ENCODE measurements at regions not wholly inside any gene's neighbourhood (a gene's known extent, or its start where the extent isn't known, plus 50 kb on each side); places are given as distances from the start of the nearest gene placed in this dataset.

DNA sequence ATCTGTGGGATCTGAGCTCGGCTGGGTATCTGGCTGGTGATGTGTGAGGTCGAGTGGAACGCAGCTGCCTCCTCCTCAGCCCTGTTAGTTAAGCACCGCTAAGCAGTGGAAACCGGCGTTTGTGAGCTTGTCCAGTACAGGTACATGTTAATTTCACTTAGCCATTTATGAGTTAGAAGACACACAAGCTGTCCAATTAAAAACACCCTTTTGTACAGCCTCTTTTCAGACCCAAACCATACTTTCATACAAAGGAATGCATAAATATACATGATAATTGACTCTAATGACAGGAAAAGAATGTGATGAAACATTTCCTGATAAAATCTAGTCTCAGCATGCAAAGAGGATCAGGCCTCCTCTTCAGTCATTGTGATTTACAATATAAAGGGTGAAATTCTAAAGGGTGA is 163.6 kb upstream of the FAT1 start:
- WGBS (ENCODE audit: insufficient coverage, low coverage, low lambda C conversion rate, missing lambda C conversion rate): 70% methylated on average over 5 of the region's 6 CpGs
- intact Hi-C loops (cut with DNase I): no loop called here
- DNase-seq: no peak
- ATAC-seq: no peak
- Histone ChIP-seq H3K36me3 (no peaks in the 10 kb centered on the region), H3K27me3 (no peaks in the 10 kb centered on the region), H3K4me1 (no peaks in the 10 kb centered on the region), H3K4me3 (no peak overlapping the region), H3K9me3 (no peaks in the 10 kb centered on the region), H3K27ac (no peak overlapping the region)
- no peak for TF ChIP-seq CTCF (IDR thresholded peaks at IDR 0.05)

DNA sequence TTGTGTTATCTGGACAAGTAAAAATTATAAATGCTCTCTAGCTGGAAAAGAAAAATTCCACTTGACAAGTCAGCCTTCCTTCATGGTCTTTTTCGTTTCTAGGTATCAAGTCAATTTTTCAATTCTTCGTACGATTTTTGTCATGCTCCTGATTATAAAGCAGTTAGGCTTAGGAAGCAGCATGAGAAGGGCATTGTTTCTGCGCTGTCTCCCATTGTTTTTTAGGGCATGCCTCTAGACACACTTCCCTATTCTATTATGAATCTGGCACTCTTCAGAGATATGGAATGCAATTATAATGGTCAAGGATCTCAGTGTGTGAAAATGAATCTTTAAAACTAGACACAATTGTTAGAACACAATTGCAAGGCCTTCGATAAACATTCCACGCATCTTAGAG is 164.1 kb upstream of the FAT1 start:
- 78% methylated on average over 6 of the region's 6 CpGs for WGBS (ENCODE audit: insufficient coverage, low coverage, low lambda C conversion rate, missing lambda C conversion rate)
- H3K4me1 ChIP-seq: no peaks in the 10 kb centered on the region

DNA sequence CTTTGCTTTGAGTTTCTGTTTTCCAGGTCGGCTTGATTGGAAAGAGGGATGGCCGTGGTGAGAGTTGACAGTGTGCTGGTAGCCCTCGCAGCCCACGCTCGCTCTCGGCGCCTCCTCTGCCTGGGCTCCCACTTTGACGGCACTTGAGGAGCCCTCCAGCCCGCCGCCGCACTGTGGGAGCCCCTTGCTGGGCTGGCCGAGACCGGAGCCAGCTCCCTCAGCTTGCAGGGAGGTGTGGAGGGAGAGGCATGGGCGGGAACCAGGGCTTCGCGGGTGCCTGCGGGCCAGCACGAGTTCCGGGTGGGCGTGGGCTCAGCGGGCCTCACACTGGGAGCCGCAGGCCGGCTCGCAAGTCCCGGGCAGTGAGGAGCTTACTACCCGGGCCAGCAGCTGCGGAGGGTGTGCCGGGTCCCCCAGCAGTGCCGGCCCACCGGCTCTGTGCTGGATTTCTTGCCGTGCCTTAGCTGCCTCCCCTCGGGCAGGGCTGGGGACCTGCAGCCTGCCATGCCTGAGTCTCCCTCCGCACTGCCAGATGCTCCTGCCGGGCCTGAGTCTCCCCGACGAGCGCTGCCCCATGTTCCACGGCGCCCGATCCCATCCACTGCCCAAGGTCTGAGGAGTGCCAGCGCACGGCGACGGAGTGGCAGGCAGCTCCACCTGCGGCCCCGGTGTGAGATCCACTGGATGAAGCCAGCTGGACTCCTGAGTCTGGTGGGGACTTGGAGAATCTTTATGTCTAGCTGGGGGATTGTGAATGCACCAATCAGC is 166.4 kb upstream of the FAT1 start:
- no peaks in the 10 kb centered on the region for H3K27me3 ChIP-seq
- no peak overlapping the region for H3K27ac ChIP-seq
- DNase-seq (no peak), ATAC-seq (no peak)
- intact Hi-C loops (cut with DNase I): loop anchor here in 1 of 2 donors (10.0 kb wide), 1 partner anchor 75 kb away; no protein-coding TSS in a partner anchor
- H3K9me3 ChIP-seq: no peaks in the 10 kb centered on the region
- H3K36me3 ChIP-seq: no peaks in the 10 kb centered on the region
- H3K4me1 ChIP-seq: no peaks in the 10 kb centered on the region
- no peak for TF ChIP-seq CTCF (IDR thresholded peaks at IDR 0.05)
- no peak for TF ChIP-seq POLR2A (IDR thresholded peaks at IDR 0.05)
- H3K4me3 ChIP-seq: no peak overlapping the region
- WGBS (ENCODE audit: insufficient coverage, low coverage, low lambda C conversion rate, missing lambda C conversion rate): 80% methylated on average over 2 of the region's 46 CpGs

More for the DNA sequence above, 164.1 kb upstream of the FAT1 start:
- no peaks in the 10 kb centered on the region for H3K27me3 ChIP-seq
- no peaks in the 10 kb centered on the region for H3K9me3 ChIP-seq
- ATAC-seq (no peak), DNase-seq (no peak)
- H3K36me3 ChIP-seq: no peaks in the 10 kb centered on the region
- intact Hi-C loops (cut with DNase I): no loop called here
- H3K4me3 ChIP-seq: no peak overlapping the region
- TF ChIP-seq CTCF (IDR thresholded peaks at IDR 0.05): no peak
- no peak for TF ChIP-seq POLR2A (IDR thresholded peaks at IDR 0.05)
- H3K27ac ChIP-seq: no peak overlapping the region

DNA sequence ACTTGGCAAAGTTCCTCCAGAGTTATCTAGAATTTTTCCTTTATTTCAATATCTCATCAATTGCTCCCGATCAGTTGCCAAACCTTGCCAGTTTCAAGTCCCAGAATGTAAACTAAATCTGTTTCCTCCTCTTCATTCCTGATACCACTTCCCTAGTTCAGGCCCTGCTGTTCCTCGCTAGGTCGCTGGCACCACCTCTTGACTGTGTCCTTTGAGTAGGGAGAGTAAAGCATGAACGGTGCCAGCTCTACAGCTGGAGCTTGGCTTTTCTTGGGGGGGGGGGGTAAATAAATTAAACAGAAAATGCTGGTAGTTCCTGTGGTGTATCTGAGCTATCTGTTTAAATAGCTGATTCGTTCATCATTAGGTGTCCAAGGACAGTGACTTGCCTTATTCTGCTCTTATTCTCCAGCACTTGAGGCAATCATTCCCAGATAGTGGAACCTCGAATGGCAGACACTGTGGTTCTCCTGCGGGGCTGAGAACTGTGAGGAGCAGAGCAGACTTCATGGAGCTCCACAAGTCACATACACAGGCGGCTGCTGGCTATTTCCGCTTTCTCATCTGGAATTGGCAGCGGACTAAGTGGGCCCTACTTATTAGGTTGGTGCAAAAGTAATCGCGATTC is 168.3 kb upstream of the FAT1 start:
- no peaks in the 10 kb centered on the region for H3K4me1 ChIP-seq
- ATAC-seq (no peak), DNase-seq (no peak)
- H3K36me3 ChIP-seq: no peaks in the 10 kb centered on the region
- 64% methylated on average over 7 of the region's 12 CpGs for WGBS (ENCODE audit: insufficient coverage, low coverage, low lambda C conversion rate, missing lambda C conversion rate)
- H3K27me3 ChIP-seq: no peaks in the 10 kb centered on the region
- intact Hi-C loops (cut with DNase I): loop anchor here in 1 of 2 donors (10.0 kb wide), 1 partner anchor 77 kb away; no protein-coding TSS in a partner anchor
- TF ChIP-seq POLR2A (IDR thresholded peaks at IDR 0.05): no peak
- TF ChIP-seq CTCF (IDR thresholded peaks at IDR 0.05): no peak
- no peaks in the 10 kb centered on the region for H3K9me3 ChIP-seq
- no peak overlapping the region for H3K4me3 ChIP-seq
- no peak overlapping the region for H3K27ac ChIP-seq
